Ishikawa (cell line): ENCODE measurements at regions not wholly inside any gene's neighbourhood (a gene's known extent, or its start where the extent isn't known, plus 50 kb on each side); places are given as distances from the start of the nearest gene placed in this dataset.

Experiments used
- CEBPB ChIP-seq: IDR thresholded peaks from 2 replicates; pipeline ENCODE4 v1.6.1; 2012
- CREB1 ChIP-seq: IDR thresholded peaks from 2 replicates; pipeline ENCODE4 v1.6.1; 2012; ENCODE audit warnings: low read depth
- FOXM1 ChIP-seq: IDR thresholded peaks from 2 replicates; pipeline ENCODE4 v1.6.1; 2012; ENCODE audit warnings: low read depth, borderline replicate concordance
- RAD21 ChIP-seq: IDR thresholded peaks from 2 replicates; pipeline ENCODE4 v1.6.1; 2012; ENCODE audit warnings: low read depth
- TAF1 ChIP-seq: IDR thresholded peaks from 2 replicates; pipeline ENCODE4 v1.6.1; 2012; ENCODE audit warnings: low read depth, mild to moderate bottlenecking
- TCF12 ChIP-seq: IDR thresholded peaks from 2 replicates; pipeline ENCODE4 v1.6.1; 2012; ENCODE audit warnings: low read depth
- ZBTB7A ChIP-seq: IDR thresholded peaks from 2 replicates; pipeline ENCODE4 v1.6.1; 2012; ENCODE audit warnings: low read depth
- TF ChIP-seq, protein P1 (sequence below): IDR thresholded peaks from 2 replicates; pipeline ENCODE4 v1.6.1; 2012
- TF ChIP-seq, protein P2 (sequence below): IDR thresholded peaks from 2 replicates; pipeline ENCODE4 v1.6.1; 2012
- TF ChIP-seq, protein P3 (sequence below): IDR thresholded peaks from 2 replicates; pipeline ENCODE4 v1.6.1; 2012; ENCODE audit warnings: low read depth, mild to moderate bottlenecking

DNA sequence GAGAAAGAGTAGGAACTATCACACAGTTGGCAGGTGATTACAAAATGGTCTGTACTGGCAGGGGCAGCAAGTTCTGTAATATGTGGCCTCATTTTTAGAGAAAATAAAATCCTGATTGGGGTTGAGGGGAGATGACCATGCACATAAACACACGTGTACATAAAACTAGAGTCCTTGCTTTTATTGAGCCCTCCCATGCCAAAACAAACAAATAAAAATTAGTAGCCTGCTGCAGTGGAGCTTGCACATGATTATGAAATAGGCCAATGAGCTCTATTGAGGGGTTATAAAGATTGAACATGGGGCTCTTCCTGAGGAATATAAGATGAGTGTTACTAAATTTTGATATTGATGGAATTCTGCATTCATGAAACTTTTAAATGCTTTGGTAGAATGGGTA, 248.4 kb downstream of the ELAVL2 start:
- TF ChIP-seq, protein P1, sequence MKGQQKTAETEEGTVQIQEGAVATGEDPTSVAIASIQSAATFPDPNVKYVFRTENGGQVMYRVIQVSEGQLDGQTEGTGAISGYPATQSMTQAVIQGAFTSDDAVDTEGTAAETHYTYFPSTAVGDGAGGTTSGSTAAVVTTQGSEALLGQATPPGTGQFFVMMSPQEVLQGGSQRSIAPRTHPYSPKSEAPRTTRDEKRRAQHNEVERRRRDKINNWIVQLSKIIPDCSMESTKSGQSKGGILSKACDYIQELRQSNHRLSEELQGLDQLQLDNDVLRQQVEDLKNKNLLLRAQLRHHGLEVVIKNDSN: no peak
- TF ChIP-seq TCF12: no peak
- TF ChIP-seq, protein P2, sequence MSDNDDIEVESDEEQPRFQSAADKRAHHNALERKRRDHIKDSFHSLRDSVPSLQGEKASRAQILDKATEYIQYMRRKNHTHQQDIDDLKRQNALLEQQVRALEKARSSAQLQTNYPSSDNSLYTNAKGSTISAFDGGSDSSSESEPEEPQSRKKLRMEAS: no peak
- no peak for TF ChIP-seq RAD21
- no peak for TF ChIP-seq FOXM1
- TF ChIP-seq CREB1: no peak
- TF ChIP-seq TAF1: no peak
- no peak for TF ChIP-seq ZBTB7A
- no peak for TF ChIP-seq CEBPB
- TF ChIP-seq, protein P3, sequence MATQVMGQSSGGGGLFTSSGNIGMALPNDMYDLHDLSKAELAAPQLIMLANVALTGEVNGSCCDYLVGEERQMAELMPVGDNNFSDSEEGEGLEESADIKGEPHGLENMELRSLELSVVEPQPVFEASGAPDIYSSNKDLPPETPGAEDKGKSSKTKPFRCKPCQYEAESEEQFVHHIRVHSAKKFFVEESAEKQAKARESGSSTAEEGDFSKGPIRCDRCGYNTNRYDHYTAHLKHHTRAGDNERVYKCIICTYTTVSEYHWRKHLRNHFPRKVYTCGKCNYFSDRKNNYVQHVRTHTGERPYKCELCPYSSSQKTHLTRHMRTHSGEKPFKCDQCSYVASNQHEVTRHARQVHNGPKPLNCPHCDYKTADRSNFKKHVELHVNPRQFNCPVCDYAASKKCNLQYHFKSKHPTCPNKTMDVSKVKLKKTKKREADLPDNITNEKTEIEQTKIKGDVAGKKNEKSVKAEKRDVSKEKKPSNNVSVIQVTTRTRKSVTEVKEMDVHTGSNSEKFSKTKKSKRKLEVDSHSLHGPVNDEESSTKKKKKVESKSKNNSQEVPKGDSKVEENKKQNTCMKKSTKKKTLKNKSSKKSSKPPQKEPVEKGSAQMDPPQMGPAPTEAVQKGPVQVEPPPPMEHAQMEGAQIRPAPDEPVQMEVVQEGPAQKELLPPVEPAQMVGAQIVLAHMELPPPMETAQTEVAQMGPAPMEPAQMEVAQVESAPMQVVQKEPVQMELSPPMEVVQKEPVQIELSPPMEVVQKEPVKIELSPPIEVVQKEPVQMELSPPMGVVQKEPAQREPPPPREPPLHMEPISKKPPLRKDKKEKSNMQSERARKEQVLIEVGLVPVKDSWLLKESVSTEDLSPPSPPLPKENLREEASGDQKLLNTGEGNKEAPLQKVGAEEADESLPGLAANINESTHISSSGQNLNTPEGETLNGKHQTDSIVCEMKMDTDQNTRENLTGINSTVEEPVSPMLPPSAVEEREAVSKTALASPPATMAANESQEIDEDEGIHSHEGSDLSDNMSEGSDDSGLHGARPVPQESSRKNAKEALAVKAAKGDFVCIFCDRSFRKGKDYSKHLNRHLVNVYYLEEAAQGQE: no peak
